ENCODE measurements at regions not wholly inside any gene's neighbourhood (a gene's known extent, or its start where the extent isn't known, plus 50 kb on each side); places are given as distances from the start of the nearest gene placed in this dataset.

- TF ChIP-seq GATA2 (IDR thresholded peaks at IDR 0.05; ENCODE audit: low read depth, low read length) (no peak), GATA3 (IDR thresholded peaks at IDR 0.05; ENCODE audit: low read depth, low read length) (no peak)
Observed at GRCh38 chr22:47769652-47770051, 1007.2 kb downstream of the TBC1D22A start.
